ENCODE measurements at regions not wholly inside any gene's neighbourhood (a gene's known extent, or its start where the extent isn't known, plus 50 kb on each side); places are given as distances from the start of the nearest gene placed in this dataset.

DNA sequence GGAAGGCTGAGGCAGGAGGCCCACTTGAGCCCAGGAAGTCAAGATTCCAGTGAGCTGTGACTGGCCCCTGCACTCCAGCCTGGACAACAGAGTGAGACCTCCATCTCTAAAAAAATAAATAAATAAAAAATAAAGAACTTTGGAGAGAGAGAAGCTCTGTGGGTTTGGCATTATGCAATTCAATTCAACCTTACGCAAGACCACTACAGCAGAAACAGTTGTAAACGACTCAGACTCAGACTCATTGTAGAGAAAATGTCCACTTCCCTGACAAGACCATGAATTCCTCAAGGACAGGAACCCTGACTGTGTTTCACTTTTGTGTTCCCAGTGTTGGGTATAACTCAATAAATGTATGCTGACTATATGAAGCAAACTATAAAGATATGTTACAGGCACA lies 90.3 kb upstream of the C3orf80 start:
- peak overlapping the region; percentile 38 for H3K27ac Mint-ChIP-seq (ENCODE audit: unreplicated experiment)
- DNase-seq (ENCODE audit: low read depth) (peak; percentile 49), FAIRE-seq (no peak)
- Histone ChIP-seq H3K36me3 (ENCODE audit: insufficient read depth, low read length) (no peaks in the 10 kb centered on the region), H3K4me2 (ENCODE audit: low read length) (no peak overlapping the region), H3K4me3 (ENCODE audit: insufficient read depth, low read depth, low read length) (no peak overlapping the region), H3K9ac (ENCODE audit: low read length) (no peak overlapping the region), H3K27ac (ENCODE audit: low read depth, low read length) (no peak overlapping the region), H3K27me3 (ENCODE audit: insufficient read depth, low read length) (peaks cover 2% of the 10 kb centered on the region), H2AFZ (ENCODE audit: low read depth, low read length) (no peak overlapping the region), H3K9me3 (ENCODE audit: insufficient read depth, low read depth, low read length) (no peaks in the 10 kb centered on the region), H3K79me2 (ENCODE audit: insufficient read depth, low read length) (no peaks in the 10 kb centered on the region), H3K4me1 (ENCODE audit: insufficient read depth, low read length) (peaks cover 9% of the 10 kb centered on the region), H4K20me1 (ENCODE audit: insufficient read depth, low read length) (no peaks in the 10 kb centered on the region)
- no peaks in the 10 kb centered on the region for H3K27me3 Mint-ChIP-seq (ENCODE audit: low read depth, unreplicated experiment)
- TF ChIP-seq EZH2 (IDR thresholded peaks at IDR 0.05; ENCODE audit: insufficient read depth, low read length), result no peak
- TF ChIP-seq, protein P1, sequence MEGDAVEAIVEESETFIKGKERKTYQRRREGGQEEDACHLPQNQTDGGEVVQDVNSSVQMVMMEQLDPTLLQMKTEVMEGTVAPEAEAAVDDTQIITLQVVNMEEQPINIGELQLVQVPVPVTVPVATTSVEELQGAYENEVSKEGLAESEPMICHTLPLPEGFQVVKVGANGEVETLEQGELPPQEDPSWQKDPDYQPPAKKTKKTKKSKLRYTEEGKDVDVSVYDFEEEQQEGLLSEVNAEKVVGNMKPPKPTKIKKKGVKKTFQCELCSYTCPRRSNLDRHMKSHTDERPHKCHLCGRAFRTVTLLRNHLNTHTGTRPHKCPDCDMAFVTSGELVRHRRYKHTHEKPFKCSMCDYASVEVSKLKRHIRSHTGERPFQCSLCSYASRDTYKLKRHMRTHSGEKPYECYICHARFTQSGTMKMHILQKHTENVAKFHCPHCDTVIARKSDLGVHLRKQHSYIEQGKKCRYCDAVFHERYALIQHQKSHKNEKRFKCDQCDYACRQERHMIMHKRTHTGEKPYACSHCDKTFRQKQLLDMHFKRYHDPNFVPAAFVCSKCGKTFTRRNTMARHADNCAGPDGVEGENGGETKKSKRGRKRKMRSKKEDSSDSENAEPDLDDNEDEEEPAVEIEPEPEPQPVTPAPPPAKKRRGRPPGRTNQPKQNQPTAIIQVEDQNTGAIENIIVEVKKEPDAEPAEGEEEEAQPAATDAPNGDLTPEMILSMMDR (IDR thresholded peaks at IDR 0.05; ENCODE audit: insufficient read depth, low read depth, low read length), result no peak
- H3K4me3 Mint-ChIP-seq (ENCODE audit: unreplicated experiment), result no peak overlapping the region
- peaks cover 38% of the 10 kb centered on the region for H3K4me1 Mint-ChIP-seq (ENCODE audit: low read depth, unreplicated experiment)
- no peaks in the 10 kb centered on the region for H3K9me3 Mint-ChIP-seq (ENCODE audit: unreplicated experiment)
- H3K36me3 Mint-ChIP-seq (ENCODE audit: low read depth, unreplicated experiment), result no peaks in the 10 kb centered on the region

DNA sequence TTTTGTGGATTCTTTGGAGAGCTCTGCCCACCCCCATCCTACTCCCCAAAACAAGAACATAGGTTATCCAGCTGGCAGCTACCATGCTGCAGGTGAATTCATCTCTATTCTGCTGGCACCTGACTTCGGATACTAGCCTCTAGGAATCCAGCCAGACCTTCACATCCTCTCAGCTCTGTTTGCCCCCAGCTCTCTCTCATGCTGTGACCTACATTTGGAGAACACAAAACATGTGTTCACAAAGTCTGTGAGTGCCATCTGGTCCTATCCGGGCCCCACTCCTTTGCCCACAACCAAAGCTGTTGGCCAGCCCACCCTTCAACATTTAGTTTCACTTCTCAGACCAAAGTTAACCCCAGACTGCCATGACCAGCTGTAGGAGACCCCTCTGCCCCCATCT lies 89.4 kb upstream of the C3orf80 start:
- Histone ChIP-seq H3K4me3 (ENCODE audit: insufficient read depth, low read depth, low read length) (no peak overlapping the region), H3K36me3 (ENCODE audit: insufficient read depth, low read length) (no peaks in the 10 kb centered on the region), H3K79me2 (ENCODE audit: insufficient read depth, low read length) (no peaks in the 10 kb centered on the region), H3K27ac (ENCODE audit: low read depth, low read length) (no peak overlapping the region), H4K20me1 (ENCODE audit: insufficient read depth, low read length) (no peaks in the 10 kb centered on the region), H2AFZ (ENCODE audit: low read depth, low read length) (no peak overlapping the region), H3K27me3 (ENCODE audit: insufficient read depth, low read length) (peaks cover 2% of the 10 kb centered on the region), H3K4me2 (ENCODE audit: low read length) (no peak overlapping the region), H3K9me3 (ENCODE audit: insufficient read depth, low read depth, low read length) (no peaks in the 10 kb centered on the region), H3K9ac (ENCODE audit: low read length) (no peak overlapping the region), H3K4me1 (ENCODE audit: insufficient read depth, low read length) (peaks cover 2% of the 10 kb centered on the region)
- H3K27ac Mint-ChIP-seq (ENCODE audit: unreplicated experiment), result no peak overlapping the region
- DNase-seq (ENCODE audit: low read depth) (no peak), FAIRE-seq (no peak)
- H3K4me1 Mint-ChIP-seq (ENCODE audit: low read depth, unreplicated experiment), result peaks cover 34% of the 10 kb centered on the region
- TF ChIP-seq EZH2 (IDR thresholded peaks at IDR 0.05; ENCODE audit: insufficient read depth, low read length), result no peak
- TF ChIP-seq, protein P1 (IDR thresholded peaks at IDR 0.05; ENCODE audit: insufficient read depth, low read depth, low read length), result no peak
- H3K27me3 Mint-ChIP-seq (ENCODE audit: low read depth, unreplicated experiment), result no peaks in the 10 kb centered on the region
- no peak overlapping the region for H3K4me3 Mint-ChIP-seq (ENCODE audit: unreplicated experiment)
- no peaks in the 10 kb centered on the region for H3K36me3 Mint-ChIP-seq (ENCODE audit: low read depth, unreplicated experiment)
- peaks cover under 1% of the 10 kb centered on the region for H3K9me3 Mint-ChIP-seq (ENCODE audit: unreplicated experiment)

GRCh38 chr3:160136421-160136820 lies 88.8 kb upstream of the C3orf80 start:
- H3K27me3 ChIP-seq (ENCODE audit: insufficient read depth, low read length), result peaks cover 2% of the 10 kb centered on the region

More at GRCh38 chr3:160136421-160136820, 88.8 kb upstream of the C3orf80 start:
- no peak overlapping the region for H3K9ac ChIP-seq (ENCODE audit: low read length)
- no peaks in the 10 kb centered on the region for H3K36me3 Mint-ChIP-seq (ENCODE audit: low read depth, unreplicated experiment)
- peaks cover 6% of the 10 kb centered on the region for H3K9me3 Mint-ChIP-seq (ENCODE audit: unreplicated experiment)
- H3K27me3 Mint-ChIP-seq (ENCODE audit: low read depth, unreplicated experiment), result no peaks in the 10 kb centered on the region
- no peaks in the 10 kb centered on the region for H3K9me3 ChIP-seq (ENCODE audit: insufficient read depth, low read depth, low read length)
- peaks cover 33% of the 10 kb centered on the region for H3K4me1 Mint-ChIP-seq (ENCODE audit: low read depth, unreplicated experiment)
- no peak overlapping the region for H3K27ac Mint-ChIP-seq (ENCODE audit: unreplicated experiment)
- TF ChIP-seq EZH2 (IDR thresholded peaks at IDR 0.05; ENCODE audit: insufficient read depth, low read length), result no peak
- TF ChIP-seq, protein P1 (IDR thresholded peaks at IDR 0.05; ENCODE audit: insufficient read depth, low read depth, low read length), result no peak
- no peak overlapping the region for H3K4me3 Mint-ChIP-seq (ENCODE audit: unreplicated experiment)
- no peak for DNase-seq (ENCODE audit: low read depth)
- no peaks in the 10 kb centered on the region for H3K36me3 ChIP-seq (ENCODE audit: insufficient read depth, low read length)
- H3K4me1 ChIP-seq (ENCODE audit: insufficient read depth, low read length), result no peaks in the 10 kb centered on the region
- no peak for FAIRE-seq
- H4K20me1 ChIP-seq (ENCODE audit: insufficient read depth, low read length), result no peaks in the 10 kb centered on the region
- H3K4me3 ChIP-seq (ENCODE audit: insufficient read depth, low read depth, low read length), result no peak overlapping the region
- H3K27ac ChIP-seq (ENCODE audit: low read depth, low read length), result no peak overlapping the region
- no peak overlapping the region for H3K4me2 ChIP-seq (ENCODE audit: low read length)
- H3K79me2 ChIP-seq (ENCODE audit: insufficient read depth, low read length), result no peaks in the 10 kb centered on the region
- no peak overlapping the region for H2AFZ ChIP-seq (ENCODE audit: low read depth, low read length)

Measured in astrocyte (in vitro differentiated cells and primary cell).